Tibial nerve (tissue), 4 donors: ENCODE measurements at regions not wholly inside any gene's neighbourhood (a gene's known extent, or its start where the extent isn't known, plus 50 kb on each side); places are given as distances from the start of the nearest gene placed in this dataset.

ENCODE experiments used
- CTCF ChIP-seq, 5 experiments: fragments of 200-600 bp in 3 of 5; fragments of 450-650 bp in 2 of 5; sonication (generic) in 3 of 5; IDR thresholded peaks; one replicate each; pipeline ENCODE4 v1.5.1; 2016 to 2019; ENCODE audit warnings: antibody characterized with exemption in 5 of 5, mild to moderate bottlenecking in 3 of 5, moderate library complexity in 2 of 5
- EP300 ChIP-seq, 2 donors: sonication (generic); formaldehyde crosslinking; IDR thresholded peaks; one replicate each; pipeline ENCODE4 v1.6.1; 2017; ENCODE audit warnings: antibody characterized with exemption in 2 of 2, mild to moderate bottlenecking in 1 of 2
- POLR2A ChIP-seq, 2 donors: fragments of 450-650 bp; IDR thresholded peaks; one replicate each; pipeline ENCODE4 v1.6.1; 2017; ENCODE audit warnings: antibody characterized with exemption in 2 of 2, mild to moderate bottlenecking in 2 of 2, moderate library complexity in 2 of 2

DNA sequence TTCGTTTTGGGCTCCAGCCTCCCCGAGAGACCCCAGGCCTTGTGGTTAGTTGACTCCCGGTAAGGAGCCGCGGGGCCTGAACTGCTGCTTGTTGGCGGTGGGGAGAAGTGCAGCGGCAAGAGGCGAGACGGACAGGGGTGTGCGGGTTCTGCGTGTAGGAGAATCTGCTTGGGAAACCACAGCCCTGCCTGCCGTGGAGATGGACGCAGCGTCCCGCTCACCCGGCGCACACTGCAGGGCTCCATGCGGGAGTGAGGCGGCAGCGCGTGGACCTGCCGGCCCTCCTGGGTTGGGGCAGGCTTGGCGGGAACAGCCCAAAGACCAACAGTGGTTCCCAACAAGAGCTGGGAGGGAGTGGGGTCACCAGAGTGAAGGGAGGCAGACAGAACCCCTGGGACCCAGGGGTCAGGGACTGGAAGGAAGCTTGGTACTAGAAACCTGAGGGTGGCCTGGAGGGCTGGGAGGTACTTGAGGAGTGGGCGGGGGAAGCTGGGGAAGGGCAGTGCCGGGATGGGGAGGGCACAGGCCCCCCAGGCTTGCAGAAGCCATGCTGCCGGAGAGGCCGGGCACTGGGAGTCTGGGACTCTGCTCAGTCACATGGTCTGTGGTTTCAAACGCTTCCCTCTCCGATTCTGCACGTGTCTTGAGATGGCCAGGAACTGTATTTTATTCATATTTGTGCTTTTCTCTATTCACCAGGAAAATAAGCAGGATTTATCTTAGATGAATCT lies 70.8 kb downstream of the RGS12 start:
- TF ChIP-seq POLR2A (IDR thresholded peaks at IDR 0.05) (no peak), CTCF (IDR thresholded peaks at IDR 0.05) (no peak), EP300 (IDR thresholded peaks at IDR 0.05) (no peak)
